ENCODE measurements at regions not wholly inside any gene's neighbourhood (a gene's known extent, or its start where the extent isn't known, plus 50 kb on each side); places are given as distances from the start of the nearest gene placed in this dataset.

GRCh38 chr14:85038526-85039352 lies 491.2 kb upstream of the FLRT2 start:
- H3K9me3 ChIP-seq (replicated peaks in 1 of 11): no peaks in the 10 kb centered on the region
- no peak overlapping the region for H3K4me3 ChIP-seq
- H3K27ac ChIP-seq: no peak overlapping the region
- no peaks in the 10 kb centered on the region for H3K36me3 ChIP-seq
- H3K9ac ChIP-seq: no peak overlapping the region
- no peak for TF ChIP-seq Cebpa-rat (IDR thresholded peaks at IDR 0.05)
- H3K27me3 ChIP-seq: no peaks in the 10 kb centered on the region
- no peaks in the 10 kb centered on the region; a peak in 1 of 22 replicates for H4K20me1 ChIP-seq
- H3K4me1 ChIP-seq: no peaks in the 10 kb centered on the region; a peak in 1 of 20 replicates
- no peak overlapping the region for H3K4me2 ChIP-seq

GRCh38 chr14:85039353-85039626 lies 490.7 kb upstream of the FLRT2 start:
- H3K27me3 ChIP-seq: no peaks in the 10 kb centered on the region
- no peak overlapping the region for H3K9ac ChIP-seq
- H3K4me2 ChIP-seq: no peak overlapping the region
- no peaks in the 10 kb centered on the region; a peak in 1 of 22 replicates for H4K20me1 ChIP-seq
- no peaks in the 10 kb centered on the region for H3K36me3 ChIP-seq
- no peak overlapping the region for H3K4me3 ChIP-seq
- no peak overlapping the region for H3K27ac ChIP-seq
- no peaks in the 10 kb centered on the region for H3K9me3 ChIP-seq (replicated peaks in 1 of 11)
- no peak for TF ChIP-seq Cebpa-rat (IDR thresholded peaks at IDR 0.05)
- H3K4me1 ChIP-seq: no peaks in the 10 kb centered on the region; a peak in 1 of 20 replicates

- Histone ChIP-seq H3K27me3 (no peaks in the 10 kb centered on the region), H3K4me3 (no peak overlapping the region), H3K9ac (no peak overlapping the region), H3K4me2 (no peak overlapping the region), H3K9me3 (replicated peaks in 1 of 11) (no peaks in the 10 kb centered on the region), H4K20me1 (no peaks in the 10 kb centered on the region; a peak in 1 of 22 replicates), H3K4me1 (no peaks in the 10 kb centered on the region; a peak in 1 of 20 replicates), H3K27ac (no peak overlapping the region), H3K36me3 (no peaks in the 10 kb centered on the region)
- no peak for TF ChIP-seq Cebpa-rat (IDR thresholded peaks at IDR 0.05)
Measured at GRCh38 chr14:85040046-85040685, 489.8 kb upstream of the FLRT2 start.

GRCh38 chr14:85041618-85042017 lies 488.3 kb upstream of the FLRT2 start:
- no peak overlapping the region for H3K4me3 ChIP-seq
- H4K20me1 ChIP-seq: no peaks in the 10 kb centered on the region
- no peaks in the 10 kb centered on the region for H3K27me3 ChIP-seq
- no peak for TF ChIP-seq Cebpa-rat (IDR thresholded peaks at IDR 0.05)
- H3K36me3 ChIP-seq: no peaks in the 10 kb centered on the region
- H3K9ac ChIP-seq: no peak overlapping the region
- no peaks in the 10 kb centered on the region for H3K4me1 ChIP-seq
- H3K9me3 ChIP-seq (replicated peaks in 1 of 11): peaks cover 0 to 6% (median under 1%) of the 10 kb centered on the region in 11 experiments; a peak in 6 of 22 replicates
- H3K27ac ChIP-seq: no peak overlapping the region
- no peak overlapping the region for H3K4me2 ChIP-seq

GRCh38 chr14:85042301-85042700 lies 487.6 kb upstream of the FLRT2 start:
- no peak overlapping the region for H3K27ac ChIP-seq
- H3K4me2 ChIP-seq: no peak overlapping the region
- peaks cover 0 to 12% (median 6%) of the 10 kb centered on the region in 11 experiments; a peak in 9 of 22 replicates for H3K9me3 ChIP-seq (replicated peaks in 1 of 11)
- H3K9ac ChIP-seq: no peak overlapping the region
- H3K4me1 ChIP-seq: no peaks in the 10 kb centered on the region
- no peak for TF ChIP-seq Cebpa-rat (IDR thresholded peaks at IDR 0.05)
- no peak overlapping the region for H3K4me3 ChIP-seq
- H3K36me3 ChIP-seq: no peaks in the 10 kb centered on the region
- H4K20me1 ChIP-seq: no peaks in the 10 kb centered on the region
- no peaks in the 10 kb centered on the region for H3K27me3 ChIP-seq

- peaks cover 0 to 16% (median 11%) of the 10 kb centered on the region in 10 experiments; a peak in 10 of 20 replicates for H3K4me1 ChIP-seq
- no peak overlapping the region for H3K4me3 ChIP-seq
- H3K9me3 ChIP-seq (replicated peaks in 1 of 11): peaks cover 27 to 39% (median 31%) of the 10 kb centered on the region in 11 experiments
- peak overlapping the region in 7 of 11 experiments; percentile 31 to 50 (median 45); a peak in 10 of 22 replicates for H3K4me2 ChIP-seq
- no peak overlapping the region for H3K27ac ChIP-seq
- H3K9ac ChIP-seq: no peak overlapping the region
- no peak for TF ChIP-seq Cebpa-rat (IDR thresholded peaks at IDR 0.05)
- H3K36me3 ChIP-seq: no peaks in the 10 kb centered on the region
- H3K27me3 ChIP-seq: no peaks in the 10 kb centered on the region
- H4K20me1 ChIP-seq: no peaks in the 10 kb centered on the region
Measured at GRCh38 chr14:85050180-85050579, 479.8 kb upstream of the FLRT2 start.

- no peak overlapping the region for H3K4me3 ChIP-seq
- H3K36me3 ChIP-seq: no peaks in the 10 kb centered on the region
- H3K9me3 ChIP-seq (replicated peaks in 1 of 11): peaks cover 19 to 30% (median 27%) of the 10 kb centered on the region in 11 experiments
- H4K20me1 ChIP-seq: no peaks in the 10 kb centered on the region
- no peaks in the 10 kb centered on the region for H3K27me3 ChIP-seq
- peaks cover 0 to 16% (median 11%) of the 10 kb centered on the region in 10 experiments; a peak in 10 of 20 replicates for H3K4me1 ChIP-seq
- H3K4me2 ChIP-seq: no peak overlapping the region
- no peak overlapping the region for H3K27ac ChIP-seq
- TF ChIP-seq Cebpa-rat (IDR thresholded peaks at IDR 0.05): no peak
- no peak overlapping the region for H3K9ac ChIP-seq
Measured at GRCh38 chr14:85052646-85053045, 477.3 kb upstream of the FLRT2 start.

GRCh38 chr14:85054178-85054577 lies 475.8 kb upstream of the FLRT2 start:
- peaks cover 19 to 29% (median 26%) of the 10 kb centered on the region in 11 experiments for H3K9me3 ChIP-seq (replicated peaks in 1 of 11)
- 0 out of 22 replicates have a peak, but pooled peaks of 1 of the 11 experiments have one; percentile 20 for TF ChIP-seq Cebpa-rat (IDR thresholded peaks at IDR 0.05)
- H3K9ac ChIP-seq: no peak overlapping the region

GRCh38 chr14:85056267-85056666 lies 473.7 kb upstream of the FLRT2 start:
- Histone ChIP-seq H4K20me1 (no peaks in the 10 kb centered on the region), H3K27ac (no peak overlapping the region), H3K36me3 (no peaks in the 10 kb centered on the region), H3K4me1 (no peaks in the 10 kb centered on the region), H3K9ac (no peak overlapping the region), H3K27me3 (no peaks in the 10 kb centered on the region), H3K9me3 (replicated peaks in 1 of 11) (peaks cover 19 to 29% (median 26%) of the 10 kb centered on the region in 11 experiments), H3K4me2 (no peak overlapping the region), H3K4me3 (no peak overlapping the region)
- no peak for TF ChIP-seq Cebpa-rat (IDR thresholded peaks at IDR 0.05)

More at GRCh38 chr14:85054178-85054577, 475.8 kb upstream of the FLRT2 start:
- Histone ChIP-seq H3K27me3 (no peaks in the 10 kb centered on the region), H3K4me2 (no peak overlapping the region), H3K4me1 (peaks cover 0 to 15% (median 11%) of the 10 kb centered on the region in 10 experiments; a peak in 10 of 20 replicates), H4K20me1 (no peaks in the 10 kb centered on the region), H3K36me3 (no peaks in the 10 kb centered on the region), H3K27ac (no peak overlapping the region), H3K4me3 (no peak overlapping the region)

Measured in BLaER1 treated with 17β-estradiol and CSF1 and Interleukin-3, amounts not matched to agents 10 nM and 100 nM (cell line).